ENCODE measurements at regions not wholly inside any gene's neighbourhood (a gene's known extent, or its start where the extent isn't known, plus 50 kb on each side); places are given as distances from the start of the nearest gene placed in this dataset.

DNA sequence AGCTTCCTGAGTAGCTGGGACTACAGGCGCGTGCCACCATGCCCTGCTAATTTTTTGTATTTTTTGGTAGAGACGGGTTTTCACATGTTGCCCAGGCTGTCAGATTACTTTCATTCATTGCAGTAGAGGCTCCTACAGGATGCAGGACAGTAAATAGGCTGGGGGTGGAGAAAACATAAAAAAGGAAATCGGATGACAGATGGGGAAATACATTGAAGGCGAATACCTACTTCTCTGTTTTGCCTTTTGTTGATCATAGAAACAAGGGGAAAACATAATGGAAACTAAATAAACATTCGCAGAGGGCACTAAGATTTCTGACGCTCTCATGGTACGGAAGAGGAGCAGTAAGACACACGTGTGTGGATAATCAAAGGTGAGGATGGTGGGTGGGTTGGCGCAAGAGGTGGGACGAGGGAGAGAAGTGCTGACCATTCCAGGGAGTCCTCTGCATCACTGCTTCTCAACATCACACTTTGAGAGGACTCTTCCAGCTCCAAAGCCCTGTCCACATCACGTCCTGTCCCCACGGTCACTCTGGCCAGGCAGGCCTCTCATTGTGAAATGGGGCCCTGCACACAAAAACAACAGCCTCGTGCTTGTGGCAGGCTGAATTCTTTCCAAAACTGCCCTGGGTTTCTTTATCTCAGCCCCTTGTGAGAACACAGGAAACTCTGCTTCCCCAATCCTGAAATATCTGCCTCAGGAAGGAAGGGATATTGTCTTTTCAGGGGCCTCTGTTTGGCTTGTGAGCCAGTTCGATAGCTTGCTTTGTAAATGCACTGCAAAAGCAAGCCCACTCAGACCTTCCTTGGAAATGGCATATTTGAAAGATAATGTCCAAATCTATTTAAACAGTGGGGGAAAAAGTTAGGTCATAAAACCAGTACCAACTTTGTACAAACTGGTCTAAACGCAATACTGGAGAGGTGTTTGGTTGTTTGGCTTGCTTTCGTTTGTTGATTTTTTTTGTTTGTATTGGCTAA is 188.5 kb downstream of the FOXO1 start:
- peak overlapping the region; percentile 98 for H3K4me2 ChIP-seq (ENCODE audit: low read length)
- TF ChIP-seq, protein P1, sequence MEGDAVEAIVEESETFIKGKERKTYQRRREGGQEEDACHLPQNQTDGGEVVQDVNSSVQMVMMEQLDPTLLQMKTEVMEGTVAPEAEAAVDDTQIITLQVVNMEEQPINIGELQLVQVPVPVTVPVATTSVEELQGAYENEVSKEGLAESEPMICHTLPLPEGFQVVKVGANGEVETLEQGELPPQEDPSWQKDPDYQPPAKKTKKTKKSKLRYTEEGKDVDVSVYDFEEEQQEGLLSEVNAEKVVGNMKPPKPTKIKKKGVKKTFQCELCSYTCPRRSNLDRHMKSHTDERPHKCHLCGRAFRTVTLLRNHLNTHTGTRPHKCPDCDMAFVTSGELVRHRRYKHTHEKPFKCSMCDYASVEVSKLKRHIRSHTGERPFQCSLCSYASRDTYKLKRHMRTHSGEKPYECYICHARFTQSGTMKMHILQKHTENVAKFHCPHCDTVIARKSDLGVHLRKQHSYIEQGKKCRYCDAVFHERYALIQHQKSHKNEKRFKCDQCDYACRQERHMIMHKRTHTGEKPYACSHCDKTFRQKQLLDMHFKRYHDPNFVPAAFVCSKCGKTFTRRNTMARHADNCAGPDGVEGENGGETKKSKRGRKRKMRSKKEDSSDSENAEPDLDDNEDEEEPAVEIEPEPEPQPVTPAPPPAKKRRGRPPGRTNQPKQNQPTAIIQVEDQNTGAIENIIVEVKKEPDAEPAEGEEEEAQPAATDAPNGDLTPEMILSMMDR (IDR thresholded peaks at IDR 0.05; ENCODE audit: low read depth, low read length, poor library complexity, severe bottlenecking), result no peak
- H3K36me3 ChIP-seq (ENCODE audit: control insufficient read depth, low read length), result peaks cover 13% of the 10 kb centered on the region
- H3K4me1 ChIP-seq (ENCODE audit: control insufficient read depth, low read length), result peaks cover 87% of the 10 kb centered on the region
- no peaks in the 10 kb centered on the region for H4K20me1 ChIP-seq (ENCODE audit: control insufficient read depth, insufficient read depth, low read depth, low read length)
- H3K9me3 ChIP-seq (ENCODE audit: control insufficient read depth, insufficient read depth, low read length), result no peaks in the 10 kb centered on the region
- no peaks in the 10 kb centered on the region for H3K27me3 ChIP-seq (ENCODE audit: control insufficient read depth, low read length)
- H3K9me2 ChIP-seq (replicated peaks; ENCODE audit: control insufficient read depth, low read length), result no peaks in the 10 kb centered on the region
- peaks cover 21% of the 10 kb centered on the region for H3F3A ChIP-seq (ENCODE audit: control insufficient read depth, insufficient read depth)
- H3K79me2 ChIP-seq (ENCODE audit: control insufficient read depth, low read length), result peaks cover 59% of the 10 kb centered on the region
- peak overlapping the region; percentile 99 for H3K27ac ChIP-seq (ENCODE audit: low read depth, low read length)
- peak overlapping the region; percentile 77 for H3K4me3 ChIP-seq (ENCODE audit: low read length)

DNA sequence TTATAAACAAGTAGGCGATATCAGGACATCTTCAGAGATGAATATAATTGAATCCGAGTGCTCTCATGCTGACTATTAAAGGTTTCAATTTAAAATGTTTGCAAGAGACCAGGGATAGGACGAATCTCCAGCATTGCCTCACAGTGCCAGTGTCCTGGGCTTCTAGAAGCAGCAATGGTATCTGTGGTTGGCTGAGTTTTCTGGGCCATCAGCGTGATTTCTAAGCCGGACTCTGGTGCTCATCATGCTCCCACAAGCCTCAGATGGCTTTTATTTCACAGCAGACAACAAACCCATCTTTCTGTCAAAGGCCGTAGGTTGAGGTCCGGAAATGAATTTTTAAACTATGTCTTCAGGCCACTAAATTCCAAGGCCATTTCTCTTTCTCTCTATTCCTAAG is 187.7 kb downstream of the FOXO1 start:
- no peak for TF ChIP-seq EZH2phosphoT487 (IDR thresholded peaks at IDR 0.05; ENCODE audit: borderline replicate concordance, low read length)
- TF ChIP-seq, protein P1 (IDR thresholded peaks at IDR 0.05; ENCODE audit: low read depth, low read length, poor library complexity, severe bottlenecking), result no peak
- no peaks in the 10 kb centered on the region for H3K9me2 ChIP-seq (replicated peaks; ENCODE audit: control insufficient read depth, low read length)
- H3K79me2 ChIP-seq (ENCODE audit: control insufficient read depth, low read length), result peaks cover 63% of the 10 kb centered on the region
- no peaks in the 10 kb centered on the region for H4K20me1 ChIP-seq (ENCODE audit: control insufficient read depth, insufficient read depth, low read depth, low read length)
- H3K27me3 ChIP-seq (ENCODE audit: control insufficient read depth, low read length), result no peaks in the 10 kb centered on the region
- peaks cover 87% of the 10 kb centered on the region for H3K4me1 ChIP-seq (ENCODE audit: control insufficient read depth, low read length)
- H3F3A ChIP-seq (ENCODE audit: control insufficient read depth, insufficient read depth), result peaks cover 25% of the 10 kb centered on the region
- peaks cover 13% of the 10 kb centered on the region for H3K36me3 ChIP-seq (ENCODE audit: control insufficient read depth, low read length)
- peak overlapping the region; percentile 77 for H3K4me3 ChIP-seq (ENCODE audit: low read length)
- H3K4me2 ChIP-seq (ENCODE audit: low read length), result peak overlapping the region; percentile 98
- no peaks in the 10 kb centered on the region for H3K9me3 ChIP-seq (ENCODE audit: control insufficient read depth, insufficient read depth, low read length)
- peak overlapping the region; percentile 99 for H3K27ac ChIP-seq (ENCODE audit: low read depth, low read length)

DNA sequence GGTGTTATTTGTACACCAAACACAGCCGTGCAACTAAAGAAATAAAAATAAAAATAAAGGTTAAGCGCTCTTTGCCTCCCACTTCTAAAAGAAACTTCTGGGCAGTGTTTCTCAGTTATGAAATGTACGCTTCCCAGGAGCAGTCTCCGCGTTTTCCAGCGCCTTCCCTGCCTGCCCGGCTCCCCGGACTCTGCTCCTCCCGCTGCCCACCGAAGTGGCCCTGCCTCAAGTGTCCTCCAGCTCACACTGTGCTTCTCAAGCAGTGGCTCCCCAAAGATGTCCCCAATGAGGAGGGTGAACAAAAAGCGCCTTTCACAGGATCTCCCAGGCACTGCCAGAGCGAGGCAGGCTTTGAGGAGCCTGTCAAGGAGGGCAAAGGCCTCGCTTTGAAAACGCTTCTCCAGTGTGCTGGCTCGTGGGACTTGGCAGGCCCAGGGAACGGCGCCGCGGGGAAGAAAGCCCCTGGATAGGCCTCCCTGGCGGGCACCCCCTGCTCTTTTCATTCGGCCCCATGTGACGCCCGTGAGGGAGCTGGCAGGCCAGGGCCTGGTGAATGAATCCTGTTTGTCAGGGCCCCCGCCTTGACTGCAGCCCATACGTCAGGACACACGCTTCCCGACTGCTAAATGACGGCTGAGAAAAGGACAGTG is 187.1 kb downstream of the FOXO1 start:
- H3K4me1 ChIP-seq (ENCODE audit: control insufficient read depth, low read length), result peaks cover 92% of the 10 kb centered on the region
- H3K27ac ChIP-seq (ENCODE audit: low read depth, low read length), result peak overlapping the region; percentile 99
- H3K9me2 ChIP-seq (replicated peaks; ENCODE audit: control insufficient read depth, low read length), result no peaks in the 10 kb centered on the region
- H4K20me1 ChIP-seq (ENCODE audit: control insufficient read depth, insufficient read depth, low read depth, low read length), result no peaks in the 10 kb centered on the region
- TF ChIP-seq, protein P1 (IDR thresholded peaks at IDR 0.05; ENCODE audit: low read depth, low read length, poor library complexity, severe bottlenecking), result no peak
- TF ChIP-seq EZH2phosphoT487 (IDR thresholded peaks at IDR 0.05; ENCODE audit: borderline replicate concordance, low read length), result no peak
- peaks cover 25% of the 10 kb centered on the region for H3F3A ChIP-seq (ENCODE audit: control insufficient read depth, insufficient read depth)
- H3K27me3 ChIP-seq (ENCODE audit: control insufficient read depth, low read length), result no peaks in the 10 kb centered on the region
- peak overlapping the region; percentile 98 for H3K4me2 ChIP-seq (ENCODE audit: low read length)
- no peaks in the 10 kb centered on the region for H3K9me3 ChIP-seq (ENCODE audit: control insufficient read depth, insufficient read depth, low read length)
- H3K79me2 ChIP-seq (ENCODE audit: control insufficient read depth, low read length), result peaks cover 67% of the 10 kb centered on the region
- peaks cover 13% of the 10 kb centered on the region for H3K36me3 ChIP-seq (ENCODE audit: control insufficient read depth, low read length)
- H3K4me3 ChIP-seq (ENCODE audit: low read length), result peak overlapping the region; percentile 77
